GM21526 (cell line): ENCODE measurements at regions not wholly inside any gene's neighbourhood (a gene's known extent, or its start where the extent isn't known, plus 50 kb on each side); places are given as distances from the start of the nearest gene placed in this dataset.
A peak's percentile ranks its signal among the peaks of the same experiment; 100 is the strongest.

Source experiments
- ATAC-seq: cut with Tn5 transposase; IDR thresholded peaks from one replicate; pipeline ENCODE4 v1.9.1; 2021; ENCODE audit warnings: moderate library complexity; ENCODE audit not compliant: unreplicated experiment, low FRiP score

- ATAC-seq, result no peak
These were observed 346.9 kb downstream of the MYCN start for GRCh38 chr2:16287281-16287680.

GRCh38 chr2:16285813-16286510 lies 345.6 kb downstream of the MYCN start:
- ATAC-seq, result no peak

- no peak for ATAC-seq
These were observed 344.7 kb downstream of the MYCN start for GRCh38 chr2:16284941-16285625.

- no peak for ATAC-seq
These were observed 342.9 kb downstream of the MYCN start for GRCh38 chr2:16283071-16283850.

GRCh38 chr2:16282511-16282910 lies 342.2 kb downstream of the MYCN start:
- ATAC-seq, result no peak

GRCh38 chr2:16281451-16282335 lies 341.3 kb downstream of the MYCN start:
- peak; percentile 64 for ATAC-seq

- no peak for ATAC-seq
These were observed 339.7 kb downstream of the MYCN start for GRCh38 chr2:16280081-16280480.

- no peak for ATAC-seq
These were observed 339.3 kb downstream of the MYCN start for GRCh38 chr2:16279641-16280040.

GRCh38 chr2:16279201-16279570 lies 338.8 kb downstream of the MYCN start:
- ATAC-seq, result no peak

- no peak for ATAC-seq
These were observed 338.3 kb downstream of the MYCN start for GRCh38 chr2:16278421-16279200.

- no peak for ATAC-seq
These were observed 336.8 kb downstream of the MYCN start for GRCh38 chr2:16277117-16277516.

GRCh38 chr2:16275661-16276060 lies 335.3 kb downstream of the MYCN start:
- ATAC-seq, result no peak

- ATAC-seq, result no peak
These were observed 334.8 kb downstream of the MYCN start for GRCh38 chr2:16275131-16275530.

- no peak for ATAC-seq
These were observed 332.8 kb downstream of the MYCN start for GRCh38 chr2:16273111-16273510.

GRCh38 chr2:16272038-16272788 lies 331.9 kb downstream of the MYCN start:
- no peak for ATAC-seq

- no peak for ATAC-seq
These were observed 331.0 kb downstream of the MYCN start for GRCh38 chr2:16271231-16271896.

- no peak for ATAC-seq
These were observed 330.1 kb downstream of the MYCN start for GRCh38 chr2:16270441-16270840.

- no peak for ATAC-seq
These were observed 328.1 kb downstream of the MYCN start for GRCh38 chr2:16268301-16269000.
